Limb (tissue), 2 donors: ENCODE measurements at regions not wholly inside any gene's neighbourhood (a gene's known extent, or its start where the extent isn't known, plus 50 kb on each side); places are given as distances from the start of the nearest gene placed in this dataset.

ENCODE experiments used
- DNase-seq, 2 donors: peaks; one replicate each; pipeline ENCODE4 v3.0.0-alpha.2; 2016; ENCODE audit errors: extremely low spot score in 2 of 2

DNA sequence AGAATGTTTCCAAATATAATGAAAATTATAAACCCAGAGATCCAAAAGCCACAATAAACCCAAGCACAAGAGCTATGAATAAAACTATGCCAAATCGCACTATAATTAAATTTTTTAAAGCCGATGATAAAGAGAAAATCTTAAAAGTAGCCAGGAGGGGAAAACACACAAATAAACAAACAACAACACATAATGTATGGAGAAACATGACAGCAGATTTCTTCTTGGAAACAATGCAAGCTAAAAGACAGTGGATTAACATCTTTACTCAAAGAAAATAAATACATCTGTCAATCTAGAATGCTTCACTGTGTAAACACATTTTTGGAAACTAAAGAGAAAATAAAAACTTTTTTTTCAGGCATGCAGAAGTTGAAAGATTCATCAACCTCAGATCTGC, 53.0 kb upstream of the SMOX start:
- DNase-seq, result no peak

- DNase-seq, result peak in 1 of 2 donors; percentile 68
These were observed 56.8 kb upstream of the SMOX start for GRCh38 chr20:4091490-4092479.

DNA sequence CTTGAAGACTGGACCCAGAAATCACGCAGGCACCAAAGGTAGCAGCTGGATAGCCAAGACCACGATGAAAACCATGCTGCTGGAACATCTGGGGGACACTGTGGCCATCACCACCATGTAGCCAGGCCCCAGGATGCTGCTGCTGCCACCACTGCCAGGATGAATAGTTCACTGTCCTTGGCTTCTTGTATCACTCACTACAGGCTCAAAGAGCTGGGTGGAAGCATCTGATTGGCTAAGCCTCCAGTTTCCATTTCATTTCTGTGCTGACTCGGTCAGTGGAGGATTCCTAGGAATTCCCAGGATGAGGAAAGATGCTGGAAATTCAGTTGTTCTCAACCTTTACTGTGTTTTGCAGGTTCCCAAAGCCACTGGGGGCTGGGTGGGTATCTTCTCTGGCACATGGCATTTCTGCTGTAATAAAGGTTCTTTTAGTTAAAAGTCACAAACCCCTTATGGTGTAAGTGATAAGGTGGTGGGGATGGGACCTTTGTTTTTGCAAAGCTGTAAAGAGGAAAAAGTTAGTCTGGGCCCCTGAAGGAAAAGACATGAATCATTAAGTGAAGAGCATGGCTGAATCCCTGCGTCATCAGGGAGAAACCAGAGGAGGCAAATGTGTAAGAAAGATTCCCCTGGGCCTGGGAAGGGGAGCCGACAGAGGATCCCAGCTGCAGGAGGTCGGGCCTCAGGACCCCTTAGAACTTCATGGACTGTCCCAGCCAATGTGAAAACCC, 57.7 kb upstream of the SMOX start:
- no peak for DNase-seq

GRCh38 chr20:4089756-4090487, 58.7 kb upstream of the SMOX start:
- DNase-seq, result no peak

GRCh38 chr20:4088766-4089165, 59.9 kb upstream of the SMOX start:
- DNase-seq, result no peak

DNA sequence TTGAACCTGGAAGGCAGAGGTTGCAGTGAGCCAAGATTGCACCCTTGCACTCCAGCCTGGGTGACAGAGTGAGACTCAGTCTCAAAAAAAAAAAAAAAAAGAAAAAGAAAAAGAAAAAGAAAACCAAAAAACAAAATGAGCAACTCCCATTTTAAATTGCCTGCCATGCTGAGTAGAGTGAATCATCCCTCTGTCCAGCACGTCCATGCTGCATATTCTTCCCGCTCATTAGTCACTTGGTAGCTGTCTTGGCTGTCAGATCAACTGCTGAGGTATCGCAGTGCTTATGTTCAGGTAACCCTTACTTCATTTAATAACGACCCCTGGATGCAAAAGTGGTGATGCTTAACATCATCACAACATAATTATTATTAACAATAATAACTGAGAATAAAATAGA, 60.7 kb upstream of the SMOX start:
- no peak for DNase-seq

DNA sequence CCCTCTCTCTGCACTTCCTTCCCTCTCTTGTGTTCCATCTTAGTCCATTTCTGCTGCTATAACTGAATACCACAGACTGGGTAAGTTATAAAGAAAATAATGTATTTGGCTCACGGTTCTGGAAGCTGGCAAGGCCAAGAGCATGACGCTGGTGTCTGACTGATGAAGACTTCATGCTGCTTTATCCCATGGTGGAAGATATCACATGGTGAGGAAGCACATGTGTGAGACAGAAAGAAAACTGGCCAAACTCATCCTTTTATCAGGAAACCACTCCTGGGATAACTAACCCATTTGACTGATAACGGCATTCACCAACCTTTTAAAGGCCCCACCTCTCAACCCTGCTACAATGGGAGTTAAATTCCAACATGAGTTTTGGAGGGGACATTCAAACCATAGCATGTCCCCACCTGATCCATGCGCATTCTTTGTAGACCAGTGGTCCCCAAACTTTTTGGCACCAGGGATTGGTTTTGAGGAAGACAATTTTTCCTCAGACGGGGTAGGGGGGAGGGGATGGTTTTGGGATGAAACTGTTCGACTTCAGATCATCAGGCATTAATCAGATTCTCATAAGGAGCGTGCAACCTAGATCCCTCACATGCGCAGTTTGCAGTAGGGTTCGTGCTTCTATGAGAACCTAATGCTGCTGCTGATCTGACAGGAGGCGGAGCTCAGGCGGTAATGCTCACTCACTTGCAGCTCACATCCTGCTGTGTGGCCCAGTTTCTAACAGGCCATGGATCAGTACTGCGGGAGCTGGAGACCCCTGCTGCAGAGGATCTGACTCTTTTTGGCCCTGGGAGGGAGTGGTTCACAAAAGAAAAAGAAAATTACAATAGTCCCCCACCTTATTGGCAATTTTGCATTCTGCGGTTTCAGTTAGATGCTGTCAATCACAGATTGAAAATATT, 61.6 kb upstream of the SMOX start:
- no peak for DNase-seq

DNA sequence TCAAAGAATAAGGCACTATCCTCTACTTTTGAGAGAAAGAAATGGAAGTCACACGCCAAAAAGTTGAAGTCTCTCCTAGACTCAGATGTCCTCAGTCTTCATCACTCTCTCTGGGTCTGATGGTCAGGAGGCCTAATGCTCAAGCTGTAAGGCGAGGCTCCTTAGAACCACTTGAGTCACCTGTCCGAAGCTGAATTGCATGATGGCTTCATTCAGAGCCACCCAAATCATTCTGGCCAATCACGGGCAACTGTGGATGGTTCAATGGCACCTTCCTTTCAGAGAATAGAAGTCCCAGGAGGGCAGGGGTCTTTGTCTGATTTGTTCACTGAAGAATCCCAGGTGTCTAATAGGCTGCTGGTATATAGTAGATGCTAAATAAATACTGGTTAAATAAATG, 63.9 kb upstream of the SMOX start:
- DNase-seq, result no peak

DNA sequence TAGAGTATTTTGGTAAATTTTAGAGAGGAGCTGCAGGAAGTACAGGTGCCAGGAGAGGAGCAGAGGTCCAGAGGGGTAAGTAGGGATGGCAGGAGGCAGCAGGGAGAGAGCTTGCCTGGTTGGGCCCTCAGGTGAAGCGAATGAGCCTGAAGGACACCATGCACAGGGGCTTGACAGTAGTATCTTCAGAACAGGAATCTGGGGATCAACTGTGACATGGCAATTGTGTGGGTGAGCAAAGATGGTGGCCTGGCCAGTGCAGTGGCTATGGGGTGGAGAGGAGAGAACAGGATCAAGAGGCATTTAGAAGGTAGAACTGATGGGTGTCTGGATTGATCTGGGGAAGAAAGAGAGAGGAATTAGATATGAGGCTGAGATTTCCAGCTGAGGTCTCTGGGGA, 64.5 kb upstream of the SMOX start:
- no peak for DNase-seq

GRCh38 chr20:4083098-4083865, 65.3 kb upstream of the SMOX start:
- DNase-seq, result peak in 1 of 2 donors; percentile 48

DNA sequence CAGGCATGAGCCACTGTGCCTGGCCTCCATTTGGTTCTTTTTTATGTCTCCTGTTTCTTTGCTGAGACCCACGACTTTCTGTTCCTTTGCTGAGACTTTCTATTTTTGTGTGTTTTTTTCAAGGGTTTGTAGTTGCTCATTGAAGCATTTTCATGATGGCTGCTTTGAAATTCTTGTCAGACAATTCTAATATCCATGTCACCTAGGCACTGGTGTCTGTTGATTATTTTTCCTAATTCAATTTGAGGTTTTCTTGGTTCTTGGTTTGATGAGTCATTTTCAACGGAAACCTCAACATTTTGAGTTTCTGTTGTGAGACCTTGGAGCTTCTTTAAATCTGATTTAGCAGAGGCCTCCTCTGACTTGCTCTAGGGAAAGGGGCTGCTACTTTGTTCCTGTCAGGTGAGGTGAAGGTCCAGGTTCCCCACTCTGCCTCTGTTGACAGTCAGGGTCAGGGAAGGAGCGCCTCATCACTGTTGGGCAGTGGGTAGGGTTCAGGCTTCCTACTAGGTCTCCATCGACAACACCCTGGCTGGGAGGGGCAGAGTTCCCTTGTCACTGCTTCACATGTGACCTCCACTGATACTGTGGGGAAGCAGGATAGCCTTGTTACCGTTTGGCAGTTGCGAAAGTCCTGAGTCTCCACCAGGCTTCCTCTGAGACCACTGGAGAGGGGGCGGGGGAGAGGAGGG, 66.1 kb upstream of the SMOX start:
- no peak for DNase-seq

DNA sequence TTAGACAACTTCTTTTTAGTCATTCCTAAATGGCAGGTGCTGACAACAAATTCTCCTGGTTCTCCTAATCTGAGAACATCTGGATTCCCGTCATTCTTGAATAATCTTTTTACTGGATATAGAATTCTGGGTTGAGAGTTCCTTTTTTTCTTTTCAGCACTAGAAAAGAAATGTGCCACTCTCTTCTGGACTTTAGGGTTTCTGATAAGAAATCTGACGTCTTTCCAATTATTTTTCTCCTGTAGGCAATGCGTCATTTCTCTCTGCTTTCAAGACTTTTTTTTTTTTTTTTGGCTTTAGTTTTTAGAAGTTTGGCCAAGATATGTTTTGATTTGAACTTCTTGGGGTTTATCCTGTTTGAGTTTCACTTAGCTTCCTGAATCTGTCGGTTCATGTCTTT, 66.1 kb upstream of the RNF24 start:
- no peak for DNase-seq

DNA sequence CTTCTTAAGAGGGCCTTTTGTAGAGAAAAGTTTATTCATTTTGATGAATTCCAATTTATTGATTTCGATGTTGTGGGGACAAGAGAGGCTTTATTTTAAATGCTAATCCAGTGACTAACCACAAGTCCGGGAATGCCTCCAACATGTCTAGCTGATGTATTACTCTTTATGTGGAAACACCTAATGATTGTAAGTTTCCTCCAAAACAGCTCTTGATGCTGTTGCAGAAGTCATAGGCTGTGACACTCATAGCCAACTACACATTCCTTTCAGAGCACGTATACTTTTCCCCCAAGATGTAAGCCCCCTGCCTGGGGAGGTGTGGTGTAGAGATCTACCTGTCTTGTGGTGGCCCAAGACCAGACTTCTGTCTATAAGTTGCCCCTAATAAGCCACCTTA, 61.3 kb upstream of the RNF24 start:
- peak in 1 of 2 donors; percentile 64 for DNase-seq

DNA sequence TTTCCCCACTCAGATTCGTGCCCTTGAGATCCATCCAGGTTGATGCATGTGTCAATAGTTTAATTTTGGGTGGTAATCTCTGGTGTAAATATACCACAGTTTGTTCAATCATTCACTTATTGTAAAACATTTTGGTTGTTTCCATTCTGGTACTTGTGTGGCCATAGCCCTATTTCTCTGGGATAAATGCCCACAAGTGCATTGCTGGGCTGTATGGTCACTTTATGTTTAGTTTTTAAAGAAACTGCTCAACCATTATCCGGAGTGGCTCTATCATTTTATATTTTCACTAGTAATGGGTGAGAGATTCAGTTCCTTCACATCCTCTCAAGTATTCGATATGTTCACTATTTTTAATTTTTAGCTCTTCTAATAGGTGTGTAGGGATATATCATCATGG, 60.7 kb upstream of the RNF24 start:
- no peak for DNase-seq

DNA sequence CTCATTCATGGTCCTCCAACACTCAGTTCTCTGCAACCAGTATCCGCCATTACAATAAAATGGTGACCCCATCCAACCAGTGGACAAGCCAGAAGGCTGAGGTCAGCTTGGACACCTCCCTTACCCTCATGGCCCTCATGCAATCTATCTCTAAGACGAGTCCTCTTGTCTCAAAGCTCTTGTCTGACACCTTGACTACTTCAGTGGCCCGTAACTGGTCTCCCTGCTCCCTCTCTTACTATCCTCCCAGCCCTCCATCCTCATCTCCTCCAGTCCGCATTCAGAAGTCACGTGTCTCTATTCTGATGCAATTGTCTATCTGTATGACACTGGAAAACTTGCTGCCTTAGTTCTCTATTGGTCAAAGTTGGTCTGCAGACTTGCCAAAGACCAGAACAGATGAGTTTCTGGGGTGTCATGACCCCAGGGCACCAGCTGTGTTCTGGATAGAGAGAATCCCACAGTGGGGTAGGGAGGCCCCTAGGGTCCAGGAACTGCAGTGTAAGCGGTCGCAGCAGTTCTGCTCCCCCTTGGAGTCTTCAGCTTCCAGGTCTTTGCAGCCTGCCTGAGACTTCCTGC, 59.6 kb upstream of the RNF24 start:
- no peak for DNase-seq

GRCh38 chr20:4073852-4074741, 58.7 kb upstream of the RNF24 start:
- no peak for DNase-seq

GRCh38 chr20:4071178-4071693, 55.9 kb upstream of the RNF24 start:
- no peak for DNase-seq
